ENCODE measurements at regions not wholly inside any gene's neighbourhood (a gene's known extent, or its start where the extent isn't known, plus 50 kb on each side); places are given as distances from the start of the nearest gene placed in this dataset.

- TF ChIP-seq CTCF (IDR thresholded peaks at IDR 0.05) (no peak), POLR2A (IDR thresholded peaks at IDR 0.05) (no peak), POLR2AphosphoS5 (IDR thresholded peaks at IDR 0.05) (no peak)
These were observed 424.0 kb downstream of the MCTP2 start for GRCh38 chr15:94655249-94655880.
